Gastrocnemius medialis (tissue), 4 donors: ENCODE measurements at regions not wholly inside any gene's neighbourhood (a gene's known extent, or its start where the extent isn't known, plus 50 kb on each side); places are given as distances from the start of the nearest gene placed in this dataset.

Experiments
- ATAC-seq, 2 donors: fragments of 150-250 bp; one replicate each; pipeline ENCODE4 v1.9.1; 2016
- DNase-seq, 2 donors: peaks; one replicate each; pipeline ENCODE4 v3.0.0-alpha.2; 2019
- H3K27ac ChIP-seq, 4 donors: fragments of 200-600 bp; sonication (generic); 1 replicate in 1 of 4; 2 replicates in 3 of 4; pipeline ENCODE4 v1.5.1; 2016 to 2018; ENCODE audit warnings: mild to moderate bottlenecking in 2 of 4, moderate library complexity in 1 of 4
- H3K27me3 ChIP-seq, 3 donors: fragments of 200-600 bp; sonication (generic) in 2 of 3; 1 replicate in 1 of 3; 2 replicates in 2 of 3; pipeline versions ENCODE4 v1.5.1 to v1.6.0; 2016 to 2019; ENCODE audit warnings: mild to moderate bottlenecking in 1 of 3, moderate library complexity in 1 of 3
- H3K36me3 ChIP-seq, 2 donors: fragments of 200-600 bp; sonication (generic) in 1 of 2; one replicate each; pipeline ENCODE4 v1.5.1; 2017 to 2018
- H3K4me1 ChIP-seq, 2 donors: fragments of 200-600 bp; sonication (generic) in 1 of 2; one replicate each; pipeline ENCODE4 v1.5.1; 2016 to 2017; ENCODE audit warnings: mild to moderate bottlenecking in 2 of 2
- H3K4me3 ChIP-seq, 4 donors: fragments of 200-600 bp; sonication (generic) in 3 of 4; 1 replicate in 1 of 4; 2 replicates in 3 of 4; pipeline ENCODE4 v1.5.1; 2016 to 2019; ENCODE audit warnings: mild to moderate bottlenecking in 2 of 4
- H3K9me3 ChIP-seq, 3 donors: fragments of 200-600 bp; sonication (generic) in 2 of 3; 1 replicate in 1 of 3; 2 replicates in 2 of 3; pipeline ENCODE4 v1.5.1; 2016 to 2019
- CTCF ChIP-seq, 5 experiments: fragments of 450-650 bp in 3 of 5; fragments of 200-600 bp in 2 of 5; sonication (generic) in 2 of 5; IDR thresholded peaks in 4 of 5; conservative IDR thresholded peaks in 1 of 5; 1 replicate in 4 of 5; 2 replicates in 1 of 5; pipeline ENCODE4 v1.5.1; 2016 to 2019; ENCODE audit warnings: antibody characterized with exemption in 5 of 5, mild to moderate bottlenecking in 3 of 5, moderate library complexity in 3 of 5
- POLR2A ChIP-seq, 2 donors: fragments of 450-650 bp; IDR thresholded peaks; one replicate each; pipeline ENCODE4 v1.6.1; 2017; ENCODE audit warnings: antibody characterized with exemption in 2 of 2, mild to moderate bottlenecking in 2 of 2, moderate library complexity in 2 of 2
- in situ Hi-C, 4 donors: fragments of 200-750 bp; cut with MboI; loops; one replicate each; pipeline versions ENCODE4 v1.15.0 to v1.8.0; 2017; ENCODE audit warnings: low sequenced_read_pairs in 4 of 4
- intact Hi-C: fragments of 100-400 bp; cut with DNase I; formaldehyde crosslinking; loops from one replicate; pipeline ENCODE4 v1.15.1; 2023; ENCODE audit warnings: low total_unique reads

GRCh38 chr4:151475035-151475714 lies 66.2 kb downstream of the FHIP1A start:
- Histone ChIP-seq H3K27me3 (no peaks in the 10 kb centered on the region), H3K4me1 (peaks cover 41 to 59% of the 10 kb centered on the region in 2 donors), H3K27ac (peak overlapping the region in 3 of 4 donors; percentile 55 to 78 (median 71)), H3K36me3 (no peaks in the 10 kb centered on the region), H3K9me3 (no peaks in the 10 kb centered on the region), H3K4me3 (no peak overlapping the region)
- DNase-seq (no peak), ATAC-seq (no peak)
- TF ChIP-seq POLR2A (IDR thresholded peaks at IDR 0.05): no peak
- TF ChIP-seq CTCF (IDR thresholded peaks at IDR 0.05 in 4 of 5, conservative IDR thresholded peaks at IDR 0.05 in 1 of 5): no peak
- intact Hi-C loops (no loop called here), in situ Hi-C loops (no loop called here)

- in situ Hi-C loops: no loop called here
- Histone ChIP-seq H3K4me3 (no peak overlapping the region), H3K36me3 (no peaks in the 10 kb centered on the region), H3K4me1 (peaks cover 36 to 39% of the 10 kb centered on the region in 2 donors), H3K9me3 (no peaks in the 10 kb centered on the region), H3K27me3 (no peaks in the 10 kb centered on the region), H3K27ac (no peak overlapping the region)
- intact Hi-C loops: no loop called here
- no peak for TF ChIP-seq CTCF (IDR thresholded peaks at IDR 0.05 in 4 of 5, conservative IDR thresholded peaks at IDR 0.05 in 1 of 5)
- TF ChIP-seq POLR2A (IDR thresholded peaks at IDR 0.05): no peak
- DNase-seq (no peak), ATAC-seq (no peak)
Measured at GRCh38 chr4:151481813-151482212, 72.8 kb downstream of the FHIP1A start.

GRCh38 chr4:151484396-151485102 lies 75.6 kb downstream of the FHIP1A start:
- in situ Hi-C loops (no loop called here), intact Hi-C loops (no loop called here)
- Histone ChIP-seq H3K9me3 (no peaks in the 10 kb centered on the region), H3K4me1 (peaks cover 36 to 50% of the 10 kb centered on the region in 2 donors), H3K27ac (peak overlapping the region; percentile 38 to 69 (median 66)), H3K36me3 (no peaks in the 10 kb centered on the region), H3K27me3 (no peaks in the 10 kb centered on the region), H3K4me3 (no peak overlapping the region)
- DNase-seq: no peak
- ATAC-seq: peak in 1 of 2 donors; percentile 58
- TF ChIP-seq CTCF (IDR thresholded peaks at IDR 0.05 in 4 of 5, conservative IDR thresholded peaks at IDR 0.05 in 1 of 5): no peak
- no peak for TF ChIP-seq POLR2A (IDR thresholded peaks at IDR 0.05)

GRCh38 chr4:151485541-151486131 lies 76.7 kb downstream of the FHIP1A start:
- Histone ChIP-seq H3K9me3 (no peaks in the 10 kb centered on the region), H3K27ac (peak overlapping the region; percentile 38 to 69 (median 66)), H3K36me3 (no peaks in the 10 kb centered on the region), H3K4me1 (peaks cover 36 to 50% of the 10 kb centered on the region in 2 donors), H3K4me3 (no peak overlapping the region), H3K27me3 (no peaks in the 10 kb centered on the region)
- no peak for DNase-seq
- ATAC-seq: peak in 1 of 2 donors; percentile 15
- no peak for TF ChIP-seq POLR2A (IDR thresholded peaks at IDR 0.05)
- no peak for TF ChIP-seq CTCF (IDR thresholded peaks at IDR 0.05 in 4 of 5, conservative IDR thresholded peaks at IDR 0.05 in 1 of 5)
- intact Hi-C loops: no loop called here
- in situ Hi-C loops: no loop called here
